Endothelial cell of umbilical vein (primary cell): ENCODE measurements at regions not wholly inside any gene's neighbourhood (a gene's known extent, or its start where the extent isn't known, plus 50 kb on each side); places are given as distances from the start of the nearest gene placed in this dataset.

Source experiments
- BruUV-seq: library from RNA; stranded (reverse); fragments of 400-500 nt; replicated peaks from 2 replicates; lab custom pipeline; 2021; lab: Mats Ljungman, UMichigan
- CTCF ChIA-PET: fragments of 300-600, 350-600 bp; sonication (Branson Sonifier 250); formaldehyde crosslinking; loops from one replicate; lab custom pipeline; 2021; ENCODE audit warnings: antibody characterized with exemption, inconsistent platforms; lab: Charles Lee
- POLR2A ChIA-PET: fragments of 300-600, 350-600 bp; sonication (Branson Sonifier 250); formaldehyde crosslinking; loops from one replicate; lab custom pipeline; 2021; ENCODE audit warnings: antibody characterized with exemption, inconsistent platforms; lab: Charles Lee
- DNase-seq: peaks from one replicate; pipeline ENCODE4 v3.0.0-alpha.2; 2011; ENCODE audit warnings: low read depth, low spot score
- FAIRE-seq: peaks from 2 replicates; lab custom pipeline; 2011; peaks lifted over from hg19 to GRCh38; lab: Jason Lieb, UNC
- H2AFZ ChIP-seq: 2 replicates; pipeline ENCODE4 v1.6.0; 2012; ENCODE audit warnings: low read depth, low read length, control low read depth, inconsistent platforms
- H3K27ac ChIP-seq: 2 replicates; pipeline ENCODE4 v1.5.1; 2011; ENCODE audit warnings: low read depth, mild to moderate bottlenecking, control low read depth, low read length, moderate library complexity; ENCODE audit not compliant: insufficient read depth
- H3K27me3 ChIP-seq, 2 experiments: 2 replicates each; pipeline versions ENCODE4 v1.6.0 to v1.6.1; 2011; ENCODE audit warnings: low read length in 2 of 2, mixed read lengths in 1 of 2; ENCODE audit not compliant: control insufficient read depth in 2 of 2, insufficient read depth in 2 of 2
- H3K36me3 ChIP-seq, 2 experiments: 2 replicates in 1 of 2; 3 replicates in 1 of 2; pipeline ENCODE4 v1.5.1; 2011; ENCODE audit warnings: low read length in 2 of 2, mild to moderate bottlenecking in 1 of 2, moderate library complexity in 1 of 2; ENCODE audit not compliant: control insufficient read depth in 2 of 2, insufficient read depth in 2 of 2; ENCODE audit errors: extremely low read depth in 1 of 2
- H3K4me1 ChIP-seq: 3 replicates; pipeline ENCODE4 v1.5.1; 2011; ENCODE audit warnings: mild to moderate bottlenecking, low read length; ENCODE audit not compliant: control insufficient read depth, insufficient read depth; ENCODE audit errors: extremely low read depth
- H3K4me2 ChIP-seq: 2 replicates; pipeline ENCODE4 v1.6.1; 2011; ENCODE audit warnings: low read length, control low read depth, mixed read lengths; ENCODE audit not compliant: insufficient read depth
- H3K4me3 ChIP-seq, 3 experiments: fragments of 200-600 bp in 1 of 3; sonication (generic), shearing (Covaris generic) in 1 of 3; replicated peaks in 1 of 3; 2 replicates each; pipeline ENCODE4 v1.5.1; 2011 to 2016; ENCODE audit warnings: control low read depth in 3 of 3, low read length in 3 of 3, mild to moderate bottlenecking in 2 of 3, inconsistent platforms in 1 of 3, low read depth in 1 of 3, moderate library complexity in 1 of 3; ENCODE audit not compliant: insufficient read depth in 1 of 3
- H3K79me2 ChIP-seq: 2 replicates; pipeline ENCODE4 v1.6.0; 2012; ENCODE audit warnings: low read length, inconsistent platforms; ENCODE audit not compliant: control insufficient read depth, insufficient read depth
- H3K9ac ChIP-seq: replicated peaks from 2 replicates; pipeline ENCODE3; 2011; ENCODE audit warnings: low read length, control low read depth; ENCODE audit not compliant: insufficient read depth; ENCODE audit errors: extremely low read depth
- H3K9me1 ChIP-seq: replicated peaks from 3 replicates; pipeline ENCODE4 v1.6.0; 2011; ENCODE audit warnings: mild to moderate bottlenecking, low read length; ENCODE audit not compliant: control insufficient read depth, insufficient read depth; ENCODE audit errors: extremely low read depth
- H3K9me3 ChIP-seq: replicated peaks from 2 replicates; pipeline ENCODE4 v1.5.1; 2012; ENCODE audit warnings: low read length, inconsistent platforms; ENCODE audit not compliant: control insufficient read depth, insufficient read depth
- H4K20me1 ChIP-seq: replicated peaks from 2 replicates; pipeline ENCODE3; 2011; ENCODE audit warnings: mild to moderate bottlenecking, low read length; ENCODE audit not compliant: control insufficient read depth, insufficient read depth; ENCODE audit errors: extremely low read depth
- CTCF ChIP-seq, 2 donors: IDR thresholded peaks; 1 replicate in 1 of 2; 2 replicates in 1 of 2; pipeline ENCODE4 v1.5.1; 2011; ENCODE audit warnings: low read length in 2 of 2, mild to moderate bottlenecking in 2 of 2, moderate library complexity in 2 of 2, control low read depth in 1 of 2, inconsistent platforms in 1 of 2, low read depth in 1 of 2; ENCODE audit not compliant: insufficient read depth in 1 of 2; ENCODE audit errors: extremely low read depth in 1 of 2
- EZH2 ChIP-seq: IDR thresholded peaks from 2 replicates; pipeline ENCODE4 v1.6.1; 2012; ENCODE audit warnings: borderline replicate concordance, low read depth, mild to moderate bottlenecking, moderate library complexity, low read length, inconsistent platforms; ENCODE audit not compliant: severe bottlenecking
- FOS ChIP-seq: IDR thresholded peaks from 2 replicates; pipeline ENCODE4 v1.6.1; 2011; ENCODE audit warnings: mild to moderate bottlenecking, low read length, moderate library complexity, borderline replicate concordance; ENCODE audit not compliant: insufficient read depth
- GATA2 ChIP-seq: IDR thresholded peaks from 2 replicates; pipeline ENCODE4 v1.7.0; 2011; ENCODE audit warnings: low read depth, mild to moderate bottlenecking, moderate library complexity, mixed read lengths, low read length; ENCODE audit not compliant: insufficient read length, insufficient read depth
- JUN ChIP-seq: IDR thresholded peaks from 2 replicates; pipeline ENCODE4 v1.6.1; 2011; ENCODE audit warnings: borderline replicate concordance, low read depth; ENCODE audit not compliant: insufficient read length, insufficient read depth
- MAX ChIP-seq: IDR thresholded peaks from 2 replicates; pipeline ENCODE4 v1.6.1; 2011; ENCODE audit not compliant: insufficient read depth, insufficient read length
- MYC ChIP-seq: IDR thresholded peaks from one replicate; pipeline ENCODE4 v1.6.1; 2011; ENCODE audit warnings: mild to moderate bottlenecking, low read depth, low read length
- POLR2A ChIP-seq: IDR thresholded peaks from 2 replicates; pipeline ENCODE4 v1.6.1; 2012; ENCODE audit warnings: low read depth, mild to moderate bottlenecking, control low read depth, low read length
- POLR2AphosphoS5 ChIP-seq: IDR thresholded peaks from 2 replicates; pipeline ENCODE4 v1.6.1; 2012; ENCODE audit warnings: low read depth, mild to moderate bottlenecking, control low read depth, low read length, moderate library complexity; ENCODE audit not compliant: insufficient read depth
- dilution Hi-C: fragments of 300-500 bp; cut with MboI; formaldehyde crosslinking; loops from one replicate; pipeline ENCODE4 v1.15.0; 2019; ENCODE audit warnings: low sequenced_read_pairs; ENCODE audit not compliant: extremely low pct_ligation_motif_present
- intact Hi-C: fragments of 100-400 bp; cut with micrococcal nuclease; formaldehyde crosslinking; loops from one replicate; pipeline ENCODE4 v1.10.0; 2022

- CTCF ChIA-PET, result no interaction called here
Observed at GRCh38 chr18:73748731-73749130, 398.9 kb downstream of the FBXO15 start.

GRCh38 chr18:73746101-73746500 lies 401.5 kb downstream of the FBXO15 start:
- H3K9ac ChIP-seq, result no peak overlapping the region
- H4K20me1 ChIP-seq, result no peaks in the 10 kb centered on the region
- no peaks in the 10 kb centered on the region for H3K27me3 ChIP-seq
- no peak overlapping the region for H3K4me3 ChIP-seq
- POLR2A ChIA-PET, result no interaction called here
- no peak for TF ChIP-seq MYC
- TF ChIP-seq EZH2, result no peak
- no peak for TF ChIP-seq GATA2
- TF ChIP-seq POLR2AphosphoS5, result no peak
- TF ChIP-seq MAX, result no peak
- no peak for TF ChIP-seq FOS
- TF ChIP-seq JUN, result no peak
- TF ChIP-seq CTCF (IDR thresholded peaks at IDR 0.05; ENCODE audit: extremely low read depth in 1 of 2, insufficient read depth in 1 of 2, low read depth in 1 of 2, low read length in 2 of 2), result no peak
- TF ChIP-seq POLR2A, result no peak
- H3K4me2 ChIP-seq, result no peak overlapping the region
- no peaks in the 10 kb centered on the region for H3K4me1 ChIP-seq
- H2AFZ ChIP-seq, result no peak overlapping the region
- DNase-seq (no peak), FAIRE-seq (no peak)
- no peaks in the 10 kb centered on the region for H3K79me2 ChIP-seq
- CTCF ChIA-PET, result no interaction called here
- H3K9me1 ChIP-seq, result no peaks in the 10 kb centered on the region
- no peaks in the 10 kb centered on the region for H3K36me3 ChIP-seq
- intact Hi-C loops (no loop called here), dilution Hi-C loops (no loop called here)
- no TSS peak for BruUV-seq
- no peak overlapping the region for H3K27ac ChIP-seq
- H3K9me3 ChIP-seq, result peaks cover 7% of the 10 kb centered on the region

More at GRCh38 chr18:73748731-73749130, 398.9 kb downstream of the FBXO15 start:
- dilution Hi-C loops (no loop called here), intact Hi-C loops (no loop called here)
- Histone ChIP-seq H3K27ac (no peak overlapping the region), H3K4me3 (no peak overlapping the region), H3K9me3 (peaks cover 7% of the 10 kb centered on the region), H2AFZ (no peak overlapping the region), H3K79me2 (no peaks in the 10 kb centered on the region), H3K9ac (no peak overlapping the region), H3K4me1 (no peaks in the 10 kb centered on the region), H3K4me2 (no peak overlapping the region), H3K27me3 (no peaks in the 10 kb centered on the region), H3K36me3 (no peaks in the 10 kb centered on the region), H4K20me1 (no peaks in the 10 kb centered on the region), H3K9me1 (no peaks in the 10 kb centered on the region)
- BruUV-seq, result no TSS peak
- POLR2A ChIA-PET, result no interaction called here
- no peak for TF ChIP-seq POLR2AphosphoS5
- TF ChIP-seq POLR2A, result no peak
- no peak for TF ChIP-seq JUN
- no peak for TF ChIP-seq GATA2
- DNase-seq (no peak), FAIRE-seq (no peak)
